ENCODE measurements at regions not wholly inside any gene's neighbourhood (a gene's known extent, or its start where the extent isn't known, plus 50 kb on each side); places are given as distances from the start of the nearest gene placed in this dataset.

- no peak for DNase-seq (ENCODE audit: low spot score)
These were observed 337.0 kb downstream of the INSC start for GRCh38 chr11:15451713-15452112.

GRCh38 chr11:15453211-15453765, 338.6 kb downstream of the INSC start:
- TF ChIP-seq CTCF (IDR thresholded peaks at IDR 0.05; ENCODE audit: extremely low read depth, insufficient read depth, missing control alignments), result no peak
- in situ Hi-C loops (cut with MboI; ENCODE audit: low pct_unique_long_range_greater_than_20kb, low sequenced_read_pairs, unreplicated experiment), result no loop called here
- no peak for DNase-seq (ENCODE audit: low spot score)

More at GRCh38 chr11:15451713-15452112, 337.0 kb downstream of the INSC start:
- in situ Hi-C loops (cut with MboI; ENCODE audit: low pct_unique_long_range_greater_than_20kb, low sequenced_read_pairs, unreplicated experiment), result no loop called here
- TF ChIP-seq CTCF (IDR thresholded peaks at IDR 0.05; ENCODE audit: extremely low read depth, insufficient read depth, missing control alignments), result no peak

- no peak for DNase-seq (ENCODE audit: low spot score)
- no peak for TF ChIP-seq CTCF (IDR thresholded peaks at IDR 0.05; ENCODE audit: extremely low read depth, insufficient read depth, missing control alignments)
- in situ Hi-C loops (cut with MboI; ENCODE audit: low pct_unique_long_range_greater_than_20kb, low sequenced_read_pairs, unreplicated experiment), result no loop called here
These were observed 353.7 kb downstream of the INSC start for GRCh38 chr11:15468466-15468865.

DNA sequence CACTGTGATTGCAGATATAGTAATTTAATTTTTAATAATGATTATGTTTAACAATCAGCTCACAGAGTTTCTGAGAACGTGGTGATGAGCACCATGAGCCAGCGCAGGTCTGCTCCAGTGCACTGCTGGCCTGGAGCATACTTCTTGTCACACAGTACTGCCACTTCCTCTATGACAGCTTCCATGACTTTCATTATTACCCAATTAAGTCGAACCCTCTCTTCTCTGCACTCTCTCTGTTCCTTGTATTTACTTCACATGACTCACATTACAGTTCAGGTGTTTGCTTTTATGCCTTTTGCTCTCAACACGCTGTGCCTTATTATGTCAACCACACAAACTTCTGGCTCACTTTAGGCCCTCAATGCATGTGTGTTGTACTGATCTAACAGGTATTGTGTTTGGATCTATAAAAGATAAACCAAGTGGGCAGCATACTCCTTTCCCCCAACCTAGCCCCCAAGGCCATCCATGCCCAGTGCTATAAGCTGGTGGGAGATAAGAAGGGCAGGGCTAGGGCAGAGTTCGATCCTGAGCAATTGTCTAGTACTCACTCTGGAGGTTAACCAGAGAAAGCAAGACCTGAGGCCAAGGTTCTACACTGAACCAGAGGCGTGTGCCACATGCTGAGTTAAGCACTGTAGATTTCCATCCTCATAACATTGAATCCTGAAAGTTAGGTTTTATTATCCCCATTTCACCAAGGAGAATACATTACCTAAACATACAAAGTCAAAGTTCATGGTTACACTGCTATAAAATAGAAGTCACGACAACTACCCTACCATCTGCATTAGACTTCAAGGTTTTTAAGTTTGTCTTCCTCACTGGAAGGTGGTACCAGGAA, 356.5 kb downstream of the INSC start:
- no peak for DNase-seq (ENCODE audit: low spot score)
- in situ Hi-C loops (cut with MboI; ENCODE audit: low pct_unique_long_range_greater_than_20kb, low sequenced_read_pairs, unreplicated experiment), result no loop called here

GRCh38 chr11:15471895-15472799, 357.4 kb downstream of the INSC start:
- in situ Hi-C loops (cut with MboI; ENCODE audit: low pct_unique_long_range_greater_than_20kb, low sequenced_read_pairs, unreplicated experiment), result no loop called here
- no peak for TF ChIP-seq CTCF (IDR thresholded peaks at IDR 0.05; ENCODE audit: extremely low read depth, insufficient read depth, missing control alignments)
- DNase-seq (ENCODE audit: low spot score), result no peak

More for the DNA sequence above, 356.5 kb downstream of the INSC start:
- no peak for TF ChIP-seq CTCF (IDR thresholded peaks at IDR 0.05; ENCODE audit: extremely low read depth, insufficient read depth, missing control alignments)
